IMR-90 (cell line): ENCODE measurements at regions not wholly inside any gene's neighbourhood (a gene's known extent, or its start where the extent isn't known, plus 50 kb on each side); places are given as distances from the start of the nearest gene placed in this dataset.

ENCODE experiments used
- ATAC-seq: fragments of 200-7000 bp; cut with Tn5 transposase; 2 replicates; pipeline ENCODE4 v1.9.1; 2020; ENCODE audit warnings: low read depth, mild to moderate bottlenecking, moderate library complexity
- BruUV-seq: library from RNA; stranded (reverse); fragments of 400-500 nt; replicated peaks from 2 replicates; lab custom pipeline; 2021; lab: Mats Ljungman, UMichigan
- CTCF ChIA-PET: fragments of 300-600 bp; formaldehyde crosslinking; extraction: SDS; loops from one replicate; lab custom pipeline; 2021; ENCODE audit warnings: antibody characterized with exemption; lab: Yijun Ruan, JAX
- POLR2A ChIA-PET: fragments of 300-600 bp; sonication (Branson Sonifier 250); formaldehyde crosslinking; loops from one replicate; lab custom pipeline; 2022; ENCODE audit warnings: antibody characterized with exemption; ENCODE audit not compliant: unreplicated experiment; lab: Charles Lee
- DNase-seq: peaks from one replicate; pipeline ENCODE4 v3.0.0; 2013
- H2AFZ ChIP-seq: replicated peaks from 2 replicates; pipeline ENCODE3; 2013; ENCODE audit warnings: low read length, mild to moderate bottlenecking; ENCODE audit not compliant: poor library complexity
- H2AK5ac ChIP-seq: 2 replicates; pipeline ENCODE4 v1.6.1; 2013; ENCODE audit warnings: low read depth, low read length, inconsistent platforms
- H2AK9ac ChIP-seq: replicated peaks from 2 replicates; pipeline ENCODE3; 2013; ENCODE audit warnings: mild to moderate bottlenecking, low read depth, low read length, moderate library complexity; ENCODE audit not compliant: poor library complexity
- H2BK120ac ChIP-seq: 2 replicates; pipeline ENCODE4 v1.6.1; 2013; ENCODE audit warnings: low read depth, low read length, inconsistent platforms
- H2BK15ac ChIP-seq: 3 replicates; pipeline ENCODE4 v1.6.1; 2013; ENCODE audit warnings: low read depth, low read length, inconsistent platforms
- H2BK20ac ChIP-seq: 2 replicates; pipeline ENCODE4 v1.6.1; 2013; ENCODE audit warnings: low read depth, mild to moderate bottlenecking, inconsistent platforms, low read length, moderate library complexity
- H2BK5ac ChIP-seq: 2 replicates; pipeline ENCODE4 v1.6.1; 2013; ENCODE audit warnings: mild to moderate bottlenecking, low read depth, low read length, inconsistent platforms; ENCODE audit not compliant: poor library complexity, severe bottlenecking
- H3K14ac ChIP-seq: replicated peaks from 2 replicates; pipeline ENCODE4 v1.6.1; 2013; ENCODE audit warnings: low read depth, low read length, inconsistent platforms
- H3K18ac ChIP-seq: 2 replicates; pipeline ENCODE4 v1.6.1; 2013; ENCODE audit warnings: low read depth, low read length, control low read depth
- H3K23ac ChIP-seq: 2 replicates; pipeline ENCODE4 v1.6.1; 2013; ENCODE audit warnings: low read depth, low read length, inconsistent platforms
- H3K27ac ChIP-seq: 2 replicates; pipeline ENCODE4 v1.5.1; 2013; ENCODE audit warnings: mild to moderate bottlenecking, control low read depth, low read length; ENCODE audit not compliant: insufficient read depth
- H3K27me3 ChIP-seq: 2 replicates; pipeline ENCODE4 v1.6.1; 2013; ENCODE audit warnings: low read length; ENCODE audit not compliant: control insufficient read depth, insufficient read depth
- H3K36me3 ChIP-seq: 2 replicates; pipeline ENCODE4 v1.6.1; 2013; ENCODE audit warnings: low read length, mixed read lengths; ENCODE audit not compliant: control insufficient read depth, insufficient read depth
- H3K4ac ChIP-seq: 2 replicates; pipeline ENCODE4 v1.6.1; 2013; ENCODE audit warnings: low read depth, low read length, inconsistent platforms
- H3K4me1 ChIP-seq: 2 replicates; pipeline ENCODE4 v1.6.1; 2013; ENCODE audit warnings: low read length, mixed read lengths; ENCODE audit not compliant: control insufficient read depth, insufficient read depth
- H3K4me2 ChIP-seq: 2 replicates; pipeline ENCODE4 v1.6.1; 2013; ENCODE audit warnings: low read depth, mild to moderate bottlenecking, control low read depth, low read length, moderate library complexity
- H3K4me3 ChIP-seq: 2 replicates; pipeline ENCODE4 v1.5.1; 2013; ENCODE audit warnings: low read depth, mild to moderate bottlenecking, control low read depth, low read length, moderate library complexity; ENCODE audit not compliant: insufficient read depth
- H3K56ac ChIP-seq: 2 replicates; pipeline ENCODE4 v1.6.1; 2013; ENCODE audit warnings: low read length, inconsistent platforms; ENCODE audit not compliant: insufficient read depth; ENCODE audit errors: extremely low read depth
- H3K79me1 ChIP-seq, 2 experiments: 2 replicates each; pipeline ENCODE4 v1.6.1; 2013; ENCODE audit warnings: low read length in 2 of 2, inconsistent platforms in 1 of 2, low read depth in 1 of 2
- H3K9ac ChIP-seq: 2 replicates; pipeline ENCODE4 v1.6.1; 2013; ENCODE audit warnings: low read depth, low read length, control low read depth
- H3K9me1 ChIP-seq: 2 replicates; pipeline ENCODE4 v1.6.1; 2013; ENCODE audit warnings: low read length, inconsistent platforms; ENCODE audit not compliant: insufficient read depth
- H3K9me3 ChIP-seq: 2 replicates; pipeline ENCODE4 v1.6.1; 2013; ENCODE audit warnings: low read length; ENCODE audit not compliant: control insufficient read depth, insufficient read depth
- H4K20me1 ChIP-seq: 2 replicates; pipeline ENCODE4 v1.6.1; 2013; ENCODE audit warnings: low read length, inconsistent platforms; ENCODE audit not compliant: insufficient read depth
- H4K5ac ChIP-seq: 2 replicates; pipeline ENCODE4 v1.6.1; 2013; ENCODE audit warnings: mild to moderate bottlenecking, low read depth, low read length, control low read depth
- H4K8ac ChIP-seq, 2 experiments: 2 replicates each; pipeline ENCODE4 v1.6.1; 2013; ENCODE audit warnings: low read depth in 2 of 2, low read length in 2 of 2, control low read depth in 1 of 2, inconsistent platforms in 1 of 2
- H4K91ac ChIP-seq: 2 replicates; pipeline ENCODE4 v1.6.1; 2013; ENCODE audit warnings: low read depth, low read length, inconsistent platforms; ENCODE audit not compliant: insufficient read depth
- CTCF ChIP-seq: conservative IDR thresholded peaks from 2 replicates; pipeline ENCODE4 v1.5.1; 2012; ENCODE audit warnings: mild to moderate bottlenecking, low read depth, low read length, improper control_type of control experiment
- MXI1 ChIP-seq: IDR thresholded peaks from 2 replicates; pipeline ENCODE4 v1.6.1; 2012; ENCODE audit warnings: low read depth, mild to moderate bottlenecking, low read length, moderate library complexity, borderline replicate concordance
- RCOR1 ChIP-seq: IDR thresholded peaks from 2 replicates; pipeline ENCODE4 v1.6.1; 2012; ENCODE audit warnings: mild to moderate bottlenecking, low read length, improper control_type of control experiment; ENCODE audit not compliant: insufficient replicate concordance
- RFX5 ChIP-seq: IDR thresholded peaks from 2 replicates; pipeline ENCODE4 v1.8.0; 2012; ENCODE audit warnings: low read depth, mild to moderate bottlenecking, low read length, moderate library complexity
- WGBS, 2 experiments: methylation state at CpG; one replicate each; pipeline versions ENCODE4 v1.1.5 to v1.1.7; 2013; ENCODE audit warnings: missing lambda C conversion rate in 2 of 2; ENCODE audit not compliant: insufficient read length in 1 of 2; ENCODE audit errors: extremely low coverage in 2 of 2; 5-methylcytosine and 5-hydroxymethylcytosine counted together
- dilution Hi-C: fragments of 300-500 bp; cut with HindIII; formaldehyde crosslinking; loops from one replicate; pipeline ENCODE4 v1.14.3; 2018; ENCODE audit warnings: low sequenced_read_pairs; ENCODE audit not compliant: unreplicated experiment
- in situ Hi-C: fragments of 300-500 bp; cut with MboI; formaldehyde crosslinking; loops from 3 replicates; pipeline ENCODE4 v1.14.3; 2019; ENCODE audit warnings: low sequenced_read_pairs, inconsistent platforms, mixed read lengths
- intact Hi-C: fragments of 100-400 bp; cut with micrococcal nuclease; formaldehyde crosslinking; loops from 2 replicates; pipeline ENCODE4 v1.10.0; 2022

- H4K91ac ChIP-seq: no peak overlapping the region
- H3K56ac ChIP-seq: no peak overlapping the region
- no peak overlapping the region for H2BK5ac ChIP-seq
- H3K4me1 ChIP-seq: no peaks in the 10 kb centered on the region
- no peak overlapping the region for H2AFZ ChIP-seq
- no peak overlapping the region for H2BK120ac ChIP-seq
- TF ChIP-seq MXI1 (no peak), RFX5 (no peak), RCOR1 (no peak), CTCF (no peak)
- in situ Hi-C loops (no loop called here), intact Hi-C loops (no loop called here), dilution Hi-C loops (no loop called here)
- POLR2A ChIA-PET: no interaction called here
- no peak overlapping the region for H3K18ac ChIP-seq
- no peak overlapping the region for H3K14ac ChIP-seq
- no peaks in the 10 kb centered on the region for H3K9me1 ChIP-seq
- H3K23ac ChIP-seq: no peak overlapping the region
- peaks cover 12% of the 10 kb centered on the region for H3K9me3 ChIP-seq
- H3K27me3 ChIP-seq: no peaks in the 10 kb centered on the region
- no peak overlapping the region for H3K9ac ChIP-seq
- WGBS, 2 experiments: 80% methylated on average over 1 of the region's 6 CpGs; no CpG with 5 or more reads in 1 of the 2 experiments
- no TSS peak for BruUV-seq
- H3K4me3 ChIP-seq: no peak overlapping the region
- DNase-seq (no peak), ATAC-seq (no peak)
- H4K5ac ChIP-seq: no peak overlapping the region
- CTCF ChIA-PET: no interaction called here
- H3K27ac ChIP-seq: no peak overlapping the region
- no peaks in the 10 kb centered on the region for H3K36me3 ChIP-seq
- no peaks in the 10 kb centered on the region for H4K20me1 ChIP-seq
- no peak overlapping the region for H2BK20ac ChIP-seq
- H3K4me2 ChIP-seq: no peak overlapping the region
- no peak overlapping the region for H2AK5ac ChIP-seq
- no peaks in the 10 kb centered on the region for H3K79me1 ChIP-seq
- H4K8ac ChIP-seq: no peak overlapping the region
- no peak overlapping the region for H2BK15ac ChIP-seq
- no peak overlapping the region for H3K4ac ChIP-seq
- H2AK9ac ChIP-seq: no peak overlapping the region
Observed at GRCh38 chr13:68261105-68261504, 1031.0 kb upstream of the PCDH9 start.
